Keratinocyte (primary cell): ENCODE measurements at regions not wholly inside any gene's neighbourhood (a gene's known extent, or its start where the extent isn't known, plus 50 kb on each side); places are given as distances from the start of the nearest gene placed in this dataset.

Experiments used
- EZH2 ChIP-seq: IDR thresholded peaks from one replicate; pipeline ENCODE4 v1.6.1; 2012; ENCODE audit warnings: inconsistent platforms, mild to moderate bottlenecking, low read length, moderate library complexity
- TF ChIP-seq, protein P1 (sequence below), 3 experiments: IDR thresholded peaks in 1 of 3; conservative IDR thresholded peaks in 1 of 3; optimal IDR thresholded peaks in 1 of 3; 2 replicates in 2 of 3; 3 replicates in 1 of 3; pipeline versions ENCODE3 to v1.5.1; 2011; ENCODE audit warnings: low read length in 3 of 3, mild to moderate bottlenecking in 3 of 3, moderate library complexity in 2 of 3, control low read depth in 1 of 3, inconsistent platforms in 1 of 3; ENCODE audit not compliant: insufficient read depth in 2 of 3; ENCODE audit errors: extremely low read depth in 1 of 3

DNA sequence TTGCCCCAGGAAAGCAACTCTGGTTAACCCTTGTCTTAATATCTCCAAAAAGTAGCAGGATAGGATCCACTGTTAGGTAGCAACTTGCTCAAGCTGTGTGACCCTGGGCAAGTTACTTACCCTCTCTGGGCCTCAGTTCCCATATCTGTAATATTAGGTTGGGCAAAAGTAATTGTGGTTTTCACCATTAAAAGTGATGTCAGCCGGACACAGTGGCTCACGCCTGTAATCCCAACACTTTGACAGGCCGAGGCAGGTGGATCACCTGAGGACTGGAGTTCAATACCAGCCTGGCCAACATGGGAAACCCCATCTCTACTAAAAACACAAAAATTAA is 179.3 kb downstream of the FOXL1 start:
- TF ChIP-seq, protein P1, sequence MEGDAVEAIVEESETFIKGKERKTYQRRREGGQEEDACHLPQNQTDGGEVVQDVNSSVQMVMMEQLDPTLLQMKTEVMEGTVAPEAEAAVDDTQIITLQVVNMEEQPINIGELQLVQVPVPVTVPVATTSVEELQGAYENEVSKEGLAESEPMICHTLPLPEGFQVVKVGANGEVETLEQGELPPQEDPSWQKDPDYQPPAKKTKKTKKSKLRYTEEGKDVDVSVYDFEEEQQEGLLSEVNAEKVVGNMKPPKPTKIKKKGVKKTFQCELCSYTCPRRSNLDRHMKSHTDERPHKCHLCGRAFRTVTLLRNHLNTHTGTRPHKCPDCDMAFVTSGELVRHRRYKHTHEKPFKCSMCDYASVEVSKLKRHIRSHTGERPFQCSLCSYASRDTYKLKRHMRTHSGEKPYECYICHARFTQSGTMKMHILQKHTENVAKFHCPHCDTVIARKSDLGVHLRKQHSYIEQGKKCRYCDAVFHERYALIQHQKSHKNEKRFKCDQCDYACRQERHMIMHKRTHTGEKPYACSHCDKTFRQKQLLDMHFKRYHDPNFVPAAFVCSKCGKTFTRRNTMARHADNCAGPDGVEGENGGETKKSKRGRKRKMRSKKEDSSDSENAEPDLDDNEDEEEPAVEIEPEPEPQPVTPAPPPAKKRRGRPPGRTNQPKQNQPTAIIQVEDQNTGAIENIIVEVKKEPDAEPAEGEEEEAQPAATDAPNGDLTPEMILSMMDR (optimal IDR thresholded peaks at IDR 0.05 in 1 of 3, IDR thresholded peaks at IDR 0.05 in 1 of 3, conservative IDR thresholded peaks at IDR 0.05 in 1 of 3; ENCODE audit: extremely low read depth in 1 of 3, insufficient read depth in 2 of 3, low read length in 3 of 3), result no peak
- TF ChIP-seq EZH2, result no peak
